Cardiac fibroblast (primary cell): ENCODE measurements at regions not wholly inside any gene's neighbourhood (a gene's known extent, or its start where the extent isn't known, plus 50 kb on each side); places are given as distances from the start of the nearest gene placed in this dataset.

Experiments
- DNase-seq, 2 donors: peaks; one replicate each; pipeline versions ENCODE4 v3.0.0 to v3.0.0-alpha.2; 2010; ENCODE audit warnings: low read depth in 2 of 2
- H3K4me3 ChIP-seq, 2 donors: replicated peaks in 1 of 2; 1 replicate in 1 of 2; 2 replicates in 1 of 2; pipeline ENCODE4 v1.5.1; 2011; ENCODE audit warnings: low read depth in 2 of 2, low read length in 2 of 2, mild to moderate bottlenecking in 2 of 2, moderate library complexity in 1 of 2
- TF ChIP-seq, protein P1 (sequence below): IDR thresholded peaks from one replicate; pipeline ENCODE4 v1.5.1; 2011; ENCODE audit warnings: low read depth, mild to moderate bottlenecking, low read length, inconsistent platforms

DNA sequence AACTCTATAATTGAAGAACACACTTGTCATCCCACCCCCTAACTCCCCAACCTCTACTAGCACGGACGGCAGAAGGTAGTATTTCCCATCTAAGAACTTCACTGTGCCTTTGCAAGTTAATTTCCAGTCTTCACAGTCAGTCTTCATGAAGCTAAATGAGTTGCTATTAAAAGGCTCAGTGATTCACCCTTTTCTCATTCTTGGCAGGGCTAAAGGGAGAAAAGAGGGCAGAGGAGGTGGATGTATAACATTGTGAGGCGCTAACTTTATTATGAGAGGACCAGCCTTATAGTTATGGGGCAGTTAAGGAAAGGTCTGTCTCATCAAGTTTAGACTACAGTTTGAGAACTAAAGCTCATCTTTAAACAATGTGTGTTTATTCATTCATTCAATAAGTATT is 161.0 kb upstream of the S100G start:
- DNase-seq, result peak in 1 of 2 donors; percentile 39
- TF ChIP-seq, protein P1, sequence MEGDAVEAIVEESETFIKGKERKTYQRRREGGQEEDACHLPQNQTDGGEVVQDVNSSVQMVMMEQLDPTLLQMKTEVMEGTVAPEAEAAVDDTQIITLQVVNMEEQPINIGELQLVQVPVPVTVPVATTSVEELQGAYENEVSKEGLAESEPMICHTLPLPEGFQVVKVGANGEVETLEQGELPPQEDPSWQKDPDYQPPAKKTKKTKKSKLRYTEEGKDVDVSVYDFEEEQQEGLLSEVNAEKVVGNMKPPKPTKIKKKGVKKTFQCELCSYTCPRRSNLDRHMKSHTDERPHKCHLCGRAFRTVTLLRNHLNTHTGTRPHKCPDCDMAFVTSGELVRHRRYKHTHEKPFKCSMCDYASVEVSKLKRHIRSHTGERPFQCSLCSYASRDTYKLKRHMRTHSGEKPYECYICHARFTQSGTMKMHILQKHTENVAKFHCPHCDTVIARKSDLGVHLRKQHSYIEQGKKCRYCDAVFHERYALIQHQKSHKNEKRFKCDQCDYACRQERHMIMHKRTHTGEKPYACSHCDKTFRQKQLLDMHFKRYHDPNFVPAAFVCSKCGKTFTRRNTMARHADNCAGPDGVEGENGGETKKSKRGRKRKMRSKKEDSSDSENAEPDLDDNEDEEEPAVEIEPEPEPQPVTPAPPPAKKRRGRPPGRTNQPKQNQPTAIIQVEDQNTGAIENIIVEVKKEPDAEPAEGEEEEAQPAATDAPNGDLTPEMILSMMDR, result no peak

DNA sequence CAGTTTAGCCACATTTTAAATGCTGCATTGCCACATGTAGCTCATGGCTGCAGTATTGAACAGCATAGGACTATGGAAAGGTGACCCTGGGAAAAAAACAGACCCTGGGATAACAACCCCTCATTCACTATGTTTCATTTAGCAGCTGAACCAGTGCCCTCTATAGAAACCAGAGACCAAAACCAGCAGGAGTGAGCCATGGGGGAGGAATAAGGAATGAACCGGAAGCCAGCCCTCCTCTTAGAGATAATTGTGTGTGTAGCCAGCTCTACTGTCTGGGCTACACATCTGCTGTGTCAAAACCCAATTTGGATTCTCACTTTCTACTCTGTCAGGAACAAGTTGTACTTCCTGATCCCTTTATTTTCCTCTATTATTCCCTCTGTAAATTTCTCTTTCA is 158.5 kb upstream of the S100G start:
- TF ChIP-seq, protein P1, result no peak
- DNase-seq, result peak in 1 of 2 donors; percentile 17

More for the DNA sequence above, 161.0 kb upstream of the S100G start:
- H3K4me3 ChIP-seq, result no peak overlapping the region

DNA sequence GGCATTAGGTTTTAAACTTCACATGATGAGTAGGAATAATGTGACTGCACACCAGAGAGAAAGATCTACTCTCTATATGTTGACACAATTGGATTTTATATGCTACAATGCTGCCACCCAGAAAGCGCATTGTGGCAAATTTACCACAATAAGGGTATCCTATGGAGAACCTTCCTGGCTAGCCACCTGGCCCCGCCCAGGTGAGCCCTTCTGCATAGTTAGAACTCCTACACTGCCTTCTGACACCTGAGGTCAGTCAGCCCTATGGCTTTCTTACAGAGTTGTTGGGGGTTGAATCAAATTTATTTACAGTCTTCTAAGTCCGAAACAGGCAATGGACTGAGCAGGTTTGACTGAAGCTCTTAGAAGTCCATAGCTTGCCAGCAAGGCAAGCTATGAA is 153.8 kb upstream of the S100G start:
- DNase-seq, result no peak
- TF ChIP-seq, protein P1, result no peak
- no peak overlapping the region for H3K4me3 ChIP-seq

More for the DNA sequence above, 158.5 kb upstream of the S100G start:
- H3K4me3 ChIP-seq, result no peak overlapping the region

DNA sequence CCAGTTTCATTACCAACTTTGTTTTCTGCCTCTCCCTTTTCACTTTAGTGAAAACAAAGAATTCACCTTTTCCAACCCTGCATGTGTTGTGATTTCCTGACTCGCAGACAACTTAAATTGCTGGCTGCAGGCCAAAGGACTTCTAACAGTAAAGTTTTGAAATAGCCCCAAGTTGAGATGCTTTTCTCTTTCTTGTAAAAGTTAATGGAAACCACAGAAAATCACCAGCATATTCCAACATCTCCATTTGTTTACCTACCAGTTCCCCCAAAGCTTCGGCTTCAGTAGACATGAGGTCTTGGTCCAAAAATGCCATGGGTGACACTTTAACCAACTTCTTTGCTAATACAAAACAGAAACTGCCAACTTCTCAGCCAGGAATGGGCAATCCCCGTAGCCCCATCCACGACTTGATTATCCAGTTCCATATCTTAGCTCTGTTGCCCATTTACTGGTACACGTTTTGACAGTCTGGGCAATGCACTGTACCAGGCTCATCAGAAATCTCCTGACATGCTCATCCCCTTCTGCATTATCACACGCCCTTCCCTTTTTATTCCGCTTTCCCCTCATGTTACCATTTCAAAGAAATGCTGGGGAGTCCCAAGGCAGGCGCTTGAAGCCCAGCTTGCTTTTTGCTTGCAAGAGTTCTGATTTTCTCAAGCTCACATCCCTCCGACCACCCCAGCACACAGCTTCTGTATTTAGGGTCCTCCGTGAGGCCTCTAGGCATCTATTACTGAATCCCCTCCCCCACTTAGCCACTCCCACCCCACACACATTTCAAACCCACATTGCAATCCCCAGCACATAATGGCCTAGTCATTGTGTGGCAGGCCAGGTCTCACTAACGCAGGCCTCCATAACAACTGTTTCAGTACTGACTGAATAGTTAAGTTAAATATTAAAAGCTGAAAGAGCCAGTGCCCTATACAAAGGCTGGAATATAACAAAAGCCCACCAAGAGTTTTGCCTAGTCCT is 137.9 kb upstream of the S100G start:
- TF ChIP-seq, protein P1, result no peak
- DNase-seq, result peak; percentile 29 to 45
- no peak overlapping the region for H3K4me3 ChIP-seq

DNA sequence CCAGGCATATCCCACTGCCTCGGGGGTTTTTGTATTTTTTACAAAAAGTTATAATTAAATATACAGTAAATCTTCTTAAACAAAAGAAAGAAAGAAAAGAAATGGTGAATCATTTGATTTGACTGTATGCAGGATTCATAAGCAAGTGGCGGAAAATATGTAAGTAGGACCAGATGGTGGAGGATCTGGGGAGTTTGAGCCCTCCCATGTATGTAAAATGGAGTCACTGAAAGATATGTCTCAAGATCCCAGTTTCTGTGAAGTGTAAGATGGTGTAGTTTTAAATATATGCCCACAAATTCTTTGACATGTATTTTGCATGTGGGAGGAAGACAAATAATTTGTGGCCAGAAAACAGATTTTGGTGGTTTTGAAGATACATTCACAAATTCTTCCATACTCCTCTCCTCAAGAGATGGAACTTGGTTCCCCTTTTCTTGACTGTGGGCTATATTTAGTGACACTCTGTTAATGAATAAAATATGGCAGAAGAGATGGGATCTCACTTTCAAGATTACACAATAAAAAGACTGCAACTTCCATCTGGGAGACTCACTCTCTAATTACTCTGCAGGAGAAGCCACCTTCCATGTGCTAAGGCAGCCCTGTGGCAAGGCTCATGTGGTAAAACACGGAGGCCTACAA is 133.6 kb upstream of the S100G start:
- TF ChIP-seq, protein P1, result no peak
- no peak overlapping the region for H3K4me3 ChIP-seq
- DNase-seq, result no peak

DNA sequence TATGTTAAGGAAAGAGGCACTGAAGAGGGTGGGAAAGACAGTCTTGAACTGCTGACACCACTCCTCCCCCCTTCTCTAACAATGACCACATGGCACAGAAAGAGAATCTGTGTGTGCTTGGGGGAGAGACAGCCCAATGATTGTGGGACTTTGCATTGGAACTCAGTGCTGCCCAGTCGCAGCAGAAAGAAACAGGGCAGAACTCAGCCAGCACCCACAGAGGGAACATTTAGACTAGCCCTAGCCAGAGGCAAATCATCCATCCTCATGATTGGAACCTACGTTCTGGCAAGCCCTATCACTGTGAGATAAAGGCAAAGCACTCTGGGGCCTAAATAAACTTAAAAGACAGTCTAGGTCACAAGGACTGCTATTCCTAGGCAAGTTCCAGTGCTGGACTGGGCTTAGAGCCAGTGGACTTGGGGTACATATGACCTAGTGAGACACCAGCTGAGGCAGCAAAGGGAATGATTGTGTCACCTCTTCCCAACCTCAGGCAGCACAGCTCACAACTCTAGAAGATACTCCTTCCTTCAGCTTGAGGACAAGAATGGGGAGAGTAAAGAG is 132.8 kb upstream of the S100G start:
- TF ChIP-seq, protein P1, result no peak
- DNase-seq, result peak in 1 of 2 donors; percentile 12
- H3K4me3 ChIP-seq, result no peak overlapping the region
